ENCODE measurements at regions not wholly inside any gene's neighbourhood (a gene's known extent, or its start where the extent isn't known, plus 50 kb on each side); places are given as distances from the start of the nearest gene placed in this dataset.

- Histone ChIP-seq H3K9me3 (no peaks in the 10 kb centered on the region), H3K27ac (no peak overlapping the region), H3K4me3 (no peak overlapping the region), H3K36me3 (no peaks in the 10 kb centered on the region), H3K27me3 (no peaks in the 10 kb centered on the region), H3K4me1 (peaks cover 0 to 3% (median 1%) of the 10 kb centered on the region in 3 donors)
- WGBS, 2 donors: 86 to 87% methylated on average over 3 of the region's 3 CpGs
- no peak for FAIRE-seq
- TF ChIP-seq, protein P1, sequence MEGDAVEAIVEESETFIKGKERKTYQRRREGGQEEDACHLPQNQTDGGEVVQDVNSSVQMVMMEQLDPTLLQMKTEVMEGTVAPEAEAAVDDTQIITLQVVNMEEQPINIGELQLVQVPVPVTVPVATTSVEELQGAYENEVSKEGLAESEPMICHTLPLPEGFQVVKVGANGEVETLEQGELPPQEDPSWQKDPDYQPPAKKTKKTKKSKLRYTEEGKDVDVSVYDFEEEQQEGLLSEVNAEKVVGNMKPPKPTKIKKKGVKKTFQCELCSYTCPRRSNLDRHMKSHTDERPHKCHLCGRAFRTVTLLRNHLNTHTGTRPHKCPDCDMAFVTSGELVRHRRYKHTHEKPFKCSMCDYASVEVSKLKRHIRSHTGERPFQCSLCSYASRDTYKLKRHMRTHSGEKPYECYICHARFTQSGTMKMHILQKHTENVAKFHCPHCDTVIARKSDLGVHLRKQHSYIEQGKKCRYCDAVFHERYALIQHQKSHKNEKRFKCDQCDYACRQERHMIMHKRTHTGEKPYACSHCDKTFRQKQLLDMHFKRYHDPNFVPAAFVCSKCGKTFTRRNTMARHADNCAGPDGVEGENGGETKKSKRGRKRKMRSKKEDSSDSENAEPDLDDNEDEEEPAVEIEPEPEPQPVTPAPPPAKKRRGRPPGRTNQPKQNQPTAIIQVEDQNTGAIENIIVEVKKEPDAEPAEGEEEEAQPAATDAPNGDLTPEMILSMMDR (IDR thresholded peaks at IDR 0.05): no peak
- no peak for ATAC-seq
- intact Hi-C loops (cut with DNase I): no loop called here
- no peak for DNase-seq
Observed at GRCh38 chr11:27179334-27179733, 138.7 kb downstream of the BBOX1 start.

DNA sequence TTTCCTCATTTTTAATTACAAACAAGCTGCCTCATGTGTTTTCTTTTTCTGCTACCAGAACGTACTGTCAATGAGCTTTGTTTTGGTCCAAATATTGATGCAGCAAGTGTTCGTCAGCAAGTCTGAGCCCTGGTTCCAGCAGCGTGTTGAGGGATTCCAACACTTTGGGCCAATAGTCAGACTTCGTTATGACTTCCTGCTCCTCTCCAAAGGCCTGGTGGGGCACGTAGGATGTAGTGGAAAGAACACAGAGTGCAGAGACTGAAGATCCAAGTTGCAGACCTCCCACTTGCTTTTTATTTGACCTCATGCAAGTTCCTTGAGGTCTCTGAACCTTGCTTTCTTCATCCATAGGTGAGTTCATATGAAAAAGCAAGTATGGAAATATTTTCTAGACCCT, 138.2 kb downstream of the BBOX1 start:
- TF ChIP-seq, protein P1 (IDR thresholded peaks at IDR 0.05): no peak
- H3K27me3 ChIP-seq: no peaks in the 10 kb centered on the region
- H3K4me3 ChIP-seq: no peak overlapping the region
- intact Hi-C loops (cut with DNase I): no loop called here
- H3K27ac ChIP-seq: no peak overlapping the region
- DNase-seq (no peak), ATAC-seq (no peak), FAIRE-seq (no peak)
- WGBS, 2 donors: 80 to 81% methylated on average over 5 of the region's 5 CpGs
- H3K36me3 ChIP-seq: no peaks in the 10 kb centered on the region
- peaks cover 0 to 3% (median 0%) of the 10 kb centered on the region in 3 donors for H3K4me1 ChIP-seq
- no peaks in the 10 kb centered on the region for H3K9me3 ChIP-seq

Measured in pancreas (tissue), 10 donors.